ENCODE measurements at regions not wholly inside any gene's neighbourhood (a gene's known extent, or its start where the extent isn't known, plus 50 kb on each side); places are given as distances from the start of the nearest gene placed in this dataset.

DNA sequence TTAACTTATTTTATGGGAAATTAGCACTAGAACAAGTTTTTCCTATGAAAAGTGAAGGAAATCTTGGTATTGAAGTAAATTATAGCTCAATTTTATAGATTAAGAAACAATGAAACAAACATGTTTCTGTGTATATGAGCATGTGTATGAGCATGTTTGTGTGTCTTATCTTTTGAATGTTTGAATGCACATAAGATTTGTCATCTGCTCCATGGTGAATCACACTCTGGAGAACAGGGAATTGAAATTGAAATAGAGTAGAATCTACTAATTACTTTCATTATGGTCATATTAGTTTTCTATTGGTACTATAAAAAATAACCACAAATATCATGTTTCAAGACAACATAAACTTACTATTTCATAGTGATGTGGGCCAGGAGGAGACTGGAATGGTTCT, 646.6 kb downstream of the OTOL1 start:
- Histone ChIP-seq H3K36me3 (ENCODE audit: control insufficient read depth, insufficient read depth, low read length) (no peaks in the 10 kb centered on the region), H3K4me3 (ENCODE audit: low read depth, low read length) (no peak overlapping the region), H3K27me3 (ENCODE audit: control insufficient read depth, insufficient read depth, low read length) (no peaks in the 10 kb centered on the region)
- peak; percentile 4 for DNase-seq (ENCODE audit: low read depth)
- FAIRE-seq, result no peak
- TF ChIP-seq, protein P1, sequence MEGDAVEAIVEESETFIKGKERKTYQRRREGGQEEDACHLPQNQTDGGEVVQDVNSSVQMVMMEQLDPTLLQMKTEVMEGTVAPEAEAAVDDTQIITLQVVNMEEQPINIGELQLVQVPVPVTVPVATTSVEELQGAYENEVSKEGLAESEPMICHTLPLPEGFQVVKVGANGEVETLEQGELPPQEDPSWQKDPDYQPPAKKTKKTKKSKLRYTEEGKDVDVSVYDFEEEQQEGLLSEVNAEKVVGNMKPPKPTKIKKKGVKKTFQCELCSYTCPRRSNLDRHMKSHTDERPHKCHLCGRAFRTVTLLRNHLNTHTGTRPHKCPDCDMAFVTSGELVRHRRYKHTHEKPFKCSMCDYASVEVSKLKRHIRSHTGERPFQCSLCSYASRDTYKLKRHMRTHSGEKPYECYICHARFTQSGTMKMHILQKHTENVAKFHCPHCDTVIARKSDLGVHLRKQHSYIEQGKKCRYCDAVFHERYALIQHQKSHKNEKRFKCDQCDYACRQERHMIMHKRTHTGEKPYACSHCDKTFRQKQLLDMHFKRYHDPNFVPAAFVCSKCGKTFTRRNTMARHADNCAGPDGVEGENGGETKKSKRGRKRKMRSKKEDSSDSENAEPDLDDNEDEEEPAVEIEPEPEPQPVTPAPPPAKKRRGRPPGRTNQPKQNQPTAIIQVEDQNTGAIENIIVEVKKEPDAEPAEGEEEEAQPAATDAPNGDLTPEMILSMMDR (IDR thresholded peaks at IDR 0.05; ENCODE audit: insufficient read depth, low read length, severe bottlenecking), result no peak

DNA sequence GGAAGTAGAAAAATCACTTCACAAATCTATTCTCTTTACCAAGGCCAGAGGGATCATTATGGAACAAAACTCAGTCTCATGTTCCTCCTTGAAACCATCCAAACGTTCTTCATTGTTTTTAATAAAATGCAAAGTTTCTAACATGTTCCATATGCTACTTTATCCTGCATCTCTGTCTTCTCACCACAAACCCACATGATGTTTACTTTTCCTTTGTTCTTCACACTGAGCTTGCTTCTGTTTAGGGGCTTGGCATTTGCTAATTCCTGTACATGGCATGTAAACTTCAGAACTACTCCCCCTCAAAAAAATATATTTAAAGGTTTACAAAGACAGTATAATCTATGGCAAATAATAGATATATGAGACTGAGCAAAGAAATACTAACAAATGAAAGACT, 651.4 kb downstream of the OTOL1 start:
- FAIRE-seq (no peak), DNase-seq (ENCODE audit: low read depth) (no peak)
- Histone ChIP-seq H3K4me3 (ENCODE audit: low read depth, low read length) (no peak overlapping the region), H3K27me3 (ENCODE audit: control insufficient read depth, insufficient read depth, low read length) (no peaks in the 10 kb centered on the region), H3K36me3 (ENCODE audit: control insufficient read depth, insufficient read depth, low read length) (no peaks in the 10 kb centered on the region)
- TF ChIP-seq, protein P1 (IDR thresholded peaks at IDR 0.05; ENCODE audit: insufficient read depth, low read length, severe bottlenecking), result no peak

DNA sequence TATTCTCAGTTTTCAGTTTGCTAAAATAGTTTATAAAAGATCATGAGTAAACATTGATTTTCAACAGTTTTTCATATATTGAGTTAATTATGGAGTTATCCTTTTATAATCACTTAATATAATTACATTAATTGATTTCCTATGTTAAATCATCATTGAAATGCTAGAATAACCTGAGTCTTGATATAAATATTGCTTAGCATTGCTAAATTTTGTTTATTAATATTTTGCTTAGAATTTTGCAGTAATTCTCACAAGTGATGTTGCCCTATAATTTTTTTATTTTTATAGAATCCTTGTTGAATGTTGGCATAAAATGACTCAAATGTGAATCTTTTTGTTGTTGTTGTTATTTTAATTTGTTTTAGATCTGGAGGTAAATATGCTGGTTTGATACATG, 654.2 kb downstream of the OTOL1 start:
- TF ChIP-seq, protein P1 (IDR thresholded peaks at IDR 0.05; ENCODE audit: insufficient read depth, low read length, severe bottlenecking), result no peak
- Histone ChIP-seq H3K4me3 (ENCODE audit: low read depth, low read length) (no peak overlapping the region), H3K27me3 (ENCODE audit: control insufficient read depth, insufficient read depth, low read length) (no peaks in the 10 kb centered on the region), H3K36me3 (ENCODE audit: control insufficient read depth, insufficient read depth, low read length) (no peaks in the 10 kb centered on the region)
- FAIRE-seq (no peak), DNase-seq (ENCODE audit: low read depth) (no peak)

DNA sequence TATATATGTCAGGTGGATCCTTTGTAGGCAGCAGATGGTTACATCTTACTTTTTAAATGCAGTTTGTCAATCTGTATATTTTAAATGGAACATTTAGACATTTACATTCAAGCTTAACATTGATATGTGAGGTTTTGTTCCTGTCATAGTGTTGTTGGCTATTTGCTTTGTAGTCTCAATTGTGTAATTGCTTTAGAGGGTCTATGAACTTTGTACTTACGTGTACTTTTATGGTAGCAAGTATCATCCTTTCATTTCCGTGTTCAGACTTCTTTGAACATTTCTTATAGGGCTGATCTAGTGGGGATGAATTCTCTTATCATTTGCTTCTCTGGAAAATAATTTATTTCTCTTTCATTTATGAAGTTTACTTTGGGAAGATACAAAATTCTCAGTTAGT, 656.0 kb downstream of the OTOL1 start:
- no peak for DNase-seq (ENCODE audit: low read depth)
- no peak for FAIRE-seq
- Histone ChIP-seq H3K27me3 (ENCODE audit: control insufficient read depth, insufficient read depth, low read length) (no peaks in the 10 kb centered on the region), H3K4me3 (ENCODE audit: low read depth, low read length) (no peak overlapping the region), H3K36me3 (ENCODE audit: control insufficient read depth, insufficient read depth, low read length) (no peaks in the 10 kb centered on the region)
- TF ChIP-seq, protein P1 (IDR thresholded peaks at IDR 0.05; ENCODE audit: insufficient read depth, low read length, severe bottlenecking), result no peak

DNA sequence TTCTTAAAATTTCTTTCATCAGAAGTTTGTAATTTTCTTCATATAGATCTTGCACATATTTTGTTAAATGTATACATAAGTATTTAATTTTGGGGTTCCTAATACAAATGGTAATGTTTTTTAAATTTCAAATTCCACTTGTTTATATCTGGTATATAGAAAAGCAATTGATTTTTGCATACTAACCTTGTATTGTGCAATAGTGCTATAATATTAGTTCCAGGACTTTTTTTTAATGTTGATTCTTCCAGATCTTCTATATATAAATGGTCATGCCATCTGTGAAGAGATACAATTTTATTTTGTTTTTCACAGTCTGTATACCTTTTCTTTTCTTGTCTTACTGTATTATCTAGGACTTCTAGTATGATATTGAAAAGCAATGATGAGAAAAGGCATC, 665.0 kb downstream of the OTOL1 start:
- no peak overlapping the region for H3K4me3 ChIP-seq (ENCODE audit: low read depth, low read length)
- H3K27me3 ChIP-seq (ENCODE audit: control insufficient read depth, insufficient read depth, low read length), result no peaks in the 10 kb centered on the region
- FAIRE-seq (no peak), DNase-seq (ENCODE audit: low read depth) (no peak)
- TF ChIP-seq, protein P1 (IDR thresholded peaks at IDR 0.05; ENCODE audit: insufficient read depth, low read length, severe bottlenecking), result no peak
- H3K36me3 ChIP-seq (ENCODE audit: control insufficient read depth, insufficient read depth, low read length), result no peaks in the 10 kb centered on the region

DNA sequence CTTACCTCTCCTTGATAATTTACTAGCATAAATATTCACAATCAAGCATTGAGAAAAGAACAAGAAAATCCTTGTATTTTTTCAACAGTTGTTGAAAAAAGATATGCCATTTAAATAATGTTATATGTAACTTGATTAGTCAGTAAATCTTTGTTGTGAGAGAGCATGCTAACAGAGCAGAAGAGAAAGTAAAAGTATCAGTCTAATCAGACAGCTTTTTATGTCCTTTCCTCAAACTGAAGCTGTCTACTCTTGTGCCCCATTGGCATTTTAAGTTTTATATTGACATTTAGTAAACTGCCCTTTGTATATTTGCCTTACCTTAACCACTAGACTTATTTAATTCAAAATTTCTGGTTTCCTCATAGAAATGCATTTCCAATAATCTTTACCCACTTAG, 668.7 kb downstream of the OTOL1 start:
- TF ChIP-seq, protein P1 (IDR thresholded peaks at IDR 0.05; ENCODE audit: insufficient read depth, low read length, severe bottlenecking), result no peak
- FAIRE-seq, result no peak
- Histone ChIP-seq H3K4me3 (ENCODE audit: low read depth, low read length) (no peak overlapping the region), H3K36me3 (ENCODE audit: control insufficient read depth, insufficient read depth, low read length) (no peaks in the 10 kb centered on the region), H3K27me3 (ENCODE audit: control insufficient read depth, insufficient read depth, low read length) (no peaks in the 10 kb centered on the region)
- DNase-seq (ENCODE audit: low read depth), result no peak
